ENCODE measurements at regions not wholly inside any gene's neighbourhood (a gene's known extent, or its start where the extent isn't known, plus 50 kb on each side); places are given as distances from the start of the nearest gene placed in this dataset.
A peak's percentile ranks its signal among the peaks of the same experiment; 100 is the strongest.

GRCh38 chr1:87250336-87250735 is 78.3 kb upstream of the LMO4 start:
- no peak overlapping the region for H3K4me3 ChIP-seq (replicated peaks in 1 of 2; ENCODE audit: low read depth in 2 of 2, low read length in 2 of 2)
- TF ChIP-seq CTCF (IDR thresholded peaks at IDR 0.05; ENCODE audit: low read depth, low read length): no peak
- no peak for DNase-seq (ENCODE audit: low read depth in 2 of 2)

- peak; percentile 5 to 74 for DNase-seq (ENCODE audit: low read depth in 2 of 2)
- TF ChIP-seq CTCF (IDR thresholded peaks at IDR 0.05; ENCODE audit: low read depth, low read length): no peak
These were observed 76.3 kb upstream of the LMO4 start for GRCh38 chr1:87252406-87252805.

GRCh38 chr1:87262688-87263087 is 66.0 kb upstream of the LMO4 start:
- DNase-seq (ENCODE audit: low read depth in 2 of 2): no peak
- no peak overlapping the region for H3K4me3 ChIP-seq (replicated peaks in 1 of 2; ENCODE audit: low read depth in 2 of 2, low read length in 2 of 2)
- TF ChIP-seq CTCF (IDR thresholded peaks at IDR 0.05; ENCODE audit: low read depth, low read length): no peak

More at GRCh38 chr1:87252406-87252805, 76.3 kb upstream of the LMO4 start:
- H3K4me3 ChIP-seq (replicated peaks in 1 of 2; ENCODE audit: low read depth in 2 of 2, low read length in 2 of 2): no peak overlapping the region

GRCh38 chr1:87263281-87263680 is 65.4 kb upstream of the LMO4 start:
- no peak for TF ChIP-seq CTCF (IDR thresholded peaks at IDR 0.05; ENCODE audit: low read depth, low read length)
- H3K4me3 ChIP-seq (replicated peaks in 1 of 2; ENCODE audit: low read depth in 2 of 2, low read length in 2 of 2): no peak overlapping the region
- DNase-seq (ENCODE audit: low read depth in 2 of 2): no peak

GRCh38 chr1:87263785-87264184 is 64.9 kb upstream of the LMO4 start:
- no peak for TF ChIP-seq CTCF (IDR thresholded peaks at IDR 0.05; ENCODE audit: low read depth, low read length)
- H3K4me3 ChIP-seq (replicated peaks in 1 of 2; ENCODE audit: low read depth in 2 of 2, low read length in 2 of 2): no peak overlapping the region
- DNase-seq (ENCODE audit: low read depth in 2 of 2): no peak

- no peak overlapping the region for H3K4me3 ChIP-seq (replicated peaks in 1 of 2; ENCODE audit: low read depth in 2 of 2, low read length in 2 of 2)
- no peak for TF ChIP-seq CTCF (IDR thresholded peaks at IDR 0.05; ENCODE audit: low read depth, low read length)
- no peak for DNase-seq (ENCODE audit: low read depth in 2 of 2)
These were observed 63.7 kb upstream of the LMO4 start for GRCh38 chr1:87264976-87265375.

GRCh38 chr1:87265786-87266185 is 62.9 kb upstream of the LMO4 start:
- TF ChIP-seq CTCF (IDR thresholded peaks at IDR 0.05; ENCODE audit: low read depth, low read length): no peak
- no peak overlapping the region for H3K4me3 ChIP-seq (replicated peaks in 1 of 2; ENCODE audit: low read depth in 2 of 2, low read length in 2 of 2)
- DNase-seq (ENCODE audit: low read depth in 2 of 2): no peak
